Left forelimb (tissue), 1 donor: ENCODE measurements at regions not wholly inside any gene's neighbourhood (a gene's known extent, or its start where the extent isn't known, plus 50 kb on each side); places are given as distances from the start of the nearest gene placed in this dataset.
"Not testable (repeated sequence)": the region's sequence is repeated elsewhere in the genome, so short reads cannot be mapped to it uniquely, and the experiment has no call there.

Experiments
- DNase-seq: peaks from one replicate; pipeline ENCODE4 v3.0.0-alpha.2; 2018; ENCODE audit warnings: low spot score

DNA sequence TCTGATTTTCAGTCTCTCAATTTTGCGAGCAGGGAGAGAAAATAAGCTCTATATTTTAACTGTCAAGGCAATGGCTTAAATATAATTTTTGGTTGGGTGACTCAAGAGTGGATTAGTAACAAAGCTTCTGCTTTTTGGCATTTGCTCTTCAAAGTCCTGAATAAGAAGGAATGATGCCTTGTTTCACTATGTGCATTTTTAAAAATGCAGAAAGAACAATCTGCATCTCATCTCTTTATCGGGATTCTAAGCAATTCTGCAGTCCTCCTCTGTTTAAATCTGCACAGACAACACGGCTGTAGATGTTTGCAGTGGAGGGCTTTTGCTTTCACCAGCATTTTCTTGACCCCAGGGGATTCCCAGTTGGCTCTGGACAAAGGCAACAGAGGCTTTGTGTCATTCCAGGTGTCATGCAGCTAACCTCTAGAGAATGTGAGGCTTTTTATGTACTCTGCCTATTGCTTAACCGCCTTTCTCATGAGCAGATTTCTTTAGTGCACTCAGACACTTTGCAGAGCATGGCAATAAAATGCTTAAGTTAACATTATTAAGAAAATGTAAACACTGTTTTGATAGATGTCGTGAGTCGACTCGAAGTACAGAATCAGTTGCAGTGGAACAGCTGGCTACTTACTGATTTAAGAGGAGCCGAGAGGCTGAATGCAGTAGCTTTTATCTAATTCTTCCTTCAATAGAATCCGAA lies 783.2 kb upstream of the NEGR1 start:
- DNase-seq: no peak

DNA sequence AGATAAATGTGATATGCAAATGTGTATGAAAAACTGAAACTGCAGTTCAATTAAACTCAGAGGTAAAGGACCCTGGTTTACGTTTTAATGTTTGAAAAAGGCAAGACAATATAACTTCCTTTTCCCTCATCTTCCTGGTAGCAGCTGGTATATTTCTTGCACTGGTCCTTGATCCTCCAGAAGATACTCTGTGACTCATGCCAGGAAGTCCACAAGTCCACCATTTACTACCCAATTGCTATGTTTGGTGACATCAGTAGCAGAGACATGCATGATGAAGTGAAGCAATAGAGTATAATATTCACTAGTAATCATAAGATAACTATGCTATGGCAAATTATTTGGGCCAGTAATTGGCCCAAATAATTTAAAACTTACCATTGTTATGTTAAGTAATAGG lies 774.5 kb upstream of the NEGR1 start:
- no peak for DNase-seq

DNA sequence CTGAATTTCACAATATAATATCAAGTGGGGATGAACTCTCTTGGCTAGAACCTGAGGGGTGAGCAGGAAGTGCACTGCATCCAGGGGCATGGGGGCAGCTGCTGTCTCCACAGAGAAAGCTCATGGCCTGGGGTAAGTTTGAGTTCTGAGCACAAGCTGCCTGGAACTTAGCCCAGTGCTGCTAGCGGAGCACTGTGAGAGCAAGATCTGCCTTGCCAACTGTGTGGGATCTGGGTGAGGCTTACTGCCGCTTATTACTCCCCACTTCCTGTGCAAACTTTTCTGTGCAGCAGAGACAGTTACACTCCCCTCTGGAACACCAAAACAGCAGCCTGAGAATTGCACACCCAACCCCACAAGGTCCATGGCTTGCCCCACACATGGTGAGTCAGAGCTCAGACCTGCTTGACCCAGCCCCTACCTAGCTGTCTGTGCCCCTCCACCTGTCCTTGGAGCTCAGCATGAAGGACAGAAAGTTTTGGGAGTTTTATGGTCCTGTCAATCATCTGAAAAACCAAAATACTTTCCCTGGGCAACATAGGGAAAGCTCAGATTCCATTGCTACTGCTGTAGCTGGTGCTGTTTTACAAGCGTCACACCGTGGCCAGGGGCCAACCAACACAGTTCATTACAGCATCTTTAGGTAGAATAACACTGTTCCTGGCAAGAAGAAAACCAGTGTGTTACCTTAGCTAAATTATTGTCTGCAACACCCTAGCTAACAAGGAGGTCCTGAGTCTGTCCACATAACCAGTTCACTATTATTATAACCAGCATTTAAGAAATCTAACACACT lies 762.1 kb upstream of the NEGR1 start:
- no peak for DNase-seq

DNA sequence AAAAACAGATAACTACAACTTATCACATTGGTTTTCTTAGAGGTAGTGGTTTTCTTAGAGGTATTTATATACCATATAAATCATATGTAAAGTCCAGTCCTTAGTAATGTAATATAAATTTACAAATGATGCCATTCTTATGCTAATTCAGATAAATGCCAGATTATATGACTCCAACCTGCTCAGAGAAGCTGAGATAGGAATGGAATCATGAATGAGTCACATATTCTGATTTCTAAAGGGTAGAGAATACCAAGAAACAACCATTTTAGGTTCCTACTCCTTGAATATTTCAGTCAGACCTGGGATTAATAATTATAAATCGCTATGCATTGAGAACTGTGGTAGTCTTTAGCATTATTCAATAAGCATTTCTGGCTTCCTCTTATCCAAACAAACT lies 760.1 kb upstream of the NEGR1 start:
- DNase-seq: no peak

DNA sequence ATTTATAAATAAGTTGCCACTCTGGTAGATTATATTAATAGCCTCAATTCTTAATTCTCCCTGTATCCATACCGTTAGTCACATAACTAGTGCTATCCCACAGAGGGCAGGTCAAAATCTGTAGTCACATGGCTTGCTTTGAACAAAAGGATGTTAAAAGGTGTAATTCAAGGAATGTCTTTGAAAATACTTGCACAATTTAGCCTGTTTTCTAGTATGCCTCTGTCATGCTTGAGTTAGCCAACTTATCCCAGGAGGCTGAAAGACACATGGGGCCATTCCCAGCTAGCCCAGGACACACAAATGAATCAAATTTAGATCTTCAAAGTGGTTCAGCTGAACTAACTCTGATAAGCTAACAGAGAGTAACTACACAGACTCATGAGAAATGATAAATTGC lies 758.5 kb upstream of the NEGR1 start:
- no peak for DNase-seq

DNA sequence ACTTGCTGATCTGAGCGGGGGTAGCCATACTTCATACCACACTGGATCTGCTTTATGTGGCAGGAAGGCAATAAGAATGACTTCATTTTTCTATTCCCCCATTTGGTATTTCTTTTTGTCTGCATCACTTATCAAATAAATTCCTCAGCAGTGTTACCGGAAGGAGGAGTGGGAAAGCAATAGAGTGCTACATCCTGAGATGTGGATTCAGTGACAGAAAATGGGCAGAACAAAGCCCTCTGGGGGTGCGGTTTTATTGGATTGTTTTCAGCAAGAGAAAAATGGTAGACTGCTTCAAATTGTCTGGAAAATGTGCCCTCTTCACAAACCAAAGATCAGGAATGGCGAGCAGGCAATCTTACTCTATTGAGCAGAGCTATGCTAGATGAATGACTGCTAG lies 751.9 kb upstream of the NEGR1 start:
- no peak for DNase-seq

DNA sequence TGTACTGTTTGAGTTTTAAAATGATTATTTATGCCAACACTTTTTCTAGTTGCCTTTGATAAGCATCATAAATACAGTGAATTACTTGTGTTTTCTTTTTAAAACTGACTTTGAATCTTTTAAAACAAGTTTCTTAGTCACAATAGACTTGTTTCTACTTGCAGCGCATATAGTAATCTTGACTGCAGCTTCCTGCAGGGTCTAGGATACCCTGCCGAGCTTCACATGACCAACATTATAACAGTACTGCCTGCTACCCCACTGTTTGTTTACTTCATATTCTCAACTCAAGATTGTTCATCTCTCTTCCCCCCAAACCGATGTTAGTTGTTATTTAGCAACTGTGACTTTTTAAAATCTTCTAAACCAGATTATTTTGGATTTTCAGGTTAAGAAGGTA lies 751.3 kb upstream of the NEGR1 start:
- DNase-seq: no peak

DNA sequence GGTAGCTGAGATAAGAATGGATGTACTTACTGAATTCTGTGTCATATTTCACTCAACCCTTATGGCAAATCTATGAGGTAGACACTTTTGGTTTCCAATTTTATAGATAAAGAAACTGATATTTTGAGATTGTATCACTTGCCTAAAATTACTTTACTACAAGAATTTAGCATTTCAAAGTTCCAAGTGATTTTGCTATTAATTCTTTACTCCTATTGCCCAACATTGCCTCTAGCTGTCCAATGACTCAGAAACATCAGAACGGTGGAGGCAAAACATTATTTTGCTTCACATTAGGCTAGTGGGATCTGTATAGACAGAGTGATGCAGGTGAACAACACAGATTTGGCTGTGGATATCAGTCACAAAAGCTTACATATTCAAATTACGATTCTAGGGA lies 747.2 kb upstream of the NEGR1 start:
- no peak for DNase-seq

DNA sequence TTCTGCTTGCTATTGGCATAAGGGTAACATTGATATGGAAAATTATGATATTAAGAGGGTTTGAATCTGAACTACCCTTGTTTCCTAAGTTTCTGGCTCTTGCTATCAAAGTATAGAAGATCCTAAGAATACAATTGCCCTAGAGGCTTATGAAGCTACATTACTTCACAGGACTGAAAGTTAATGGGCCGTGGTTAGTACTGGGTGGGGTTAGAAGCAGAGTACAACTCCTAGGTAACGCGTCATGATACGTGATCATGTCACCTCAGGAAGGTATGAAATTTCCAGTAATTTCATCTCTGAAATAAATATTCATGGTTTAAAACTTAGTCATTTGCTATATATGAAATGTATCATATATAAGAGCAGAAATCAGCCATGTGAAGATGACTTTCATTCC lies 743.8 kb upstream of the NEGR1 start:
- no peak for DNase-seq

DNA sequence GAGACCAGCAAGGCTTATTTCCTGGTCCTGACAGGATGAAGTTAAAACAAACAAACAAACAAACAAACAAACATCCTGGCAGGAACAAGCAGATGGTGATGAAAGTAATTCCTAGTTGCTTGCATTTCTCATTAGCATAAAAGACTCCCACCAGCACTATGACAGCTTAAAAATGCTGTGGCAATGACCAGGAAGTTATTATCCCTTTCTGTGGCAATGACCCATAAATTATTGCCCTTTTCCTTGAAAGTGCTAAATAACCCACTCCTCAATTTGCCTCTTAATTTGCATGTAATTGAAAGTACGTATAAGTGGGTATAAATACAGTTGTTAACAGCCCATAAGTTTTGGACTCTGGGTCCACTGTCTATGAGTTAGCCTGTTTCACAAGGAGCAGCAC lies 727.6 kb upstream of the NEGR1 start:
- DNase-seq: no peak

DNA sequence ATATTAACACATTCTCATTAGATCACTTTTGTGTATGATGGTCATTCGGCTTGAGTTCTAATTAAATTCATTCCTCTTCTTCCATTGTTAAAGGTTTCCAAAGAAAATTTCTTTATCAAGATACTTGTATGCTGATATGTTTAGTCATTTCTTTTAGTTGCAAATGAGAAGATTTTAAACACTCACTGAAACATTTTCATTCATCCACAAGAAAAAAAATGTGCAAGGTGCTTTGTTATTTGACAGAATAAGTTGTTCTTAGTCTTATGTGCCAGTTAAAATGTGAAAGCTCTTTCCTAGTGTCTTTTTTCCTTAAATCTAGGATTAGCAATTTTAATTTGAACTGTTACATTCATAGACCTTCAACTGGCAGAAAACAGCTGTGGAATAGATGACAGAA lies 727.0 kb upstream of the NEGR1 start:
- no peak for DNase-seq

DNA sequence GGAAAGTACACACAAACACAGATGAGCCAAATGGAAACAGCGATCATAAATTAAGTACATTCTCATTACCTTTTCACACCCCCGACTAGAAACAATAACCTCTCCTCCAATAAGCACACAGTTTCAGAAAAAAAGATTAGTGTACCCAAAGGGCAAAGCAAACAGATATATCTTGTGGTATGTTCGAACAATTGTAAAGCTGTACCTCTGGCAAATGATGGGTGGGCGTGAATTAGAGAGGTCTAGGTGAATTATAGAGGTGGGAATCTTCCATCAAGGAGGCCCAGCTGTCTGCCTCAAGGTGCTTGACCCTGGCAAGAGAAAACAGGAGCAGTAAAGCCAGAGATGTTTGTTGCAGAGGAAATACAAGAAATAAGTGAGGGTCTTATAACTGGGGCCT lies 715.3 kb upstream of the NEGR1 start:
- no peak for DNase-seq

DNA sequence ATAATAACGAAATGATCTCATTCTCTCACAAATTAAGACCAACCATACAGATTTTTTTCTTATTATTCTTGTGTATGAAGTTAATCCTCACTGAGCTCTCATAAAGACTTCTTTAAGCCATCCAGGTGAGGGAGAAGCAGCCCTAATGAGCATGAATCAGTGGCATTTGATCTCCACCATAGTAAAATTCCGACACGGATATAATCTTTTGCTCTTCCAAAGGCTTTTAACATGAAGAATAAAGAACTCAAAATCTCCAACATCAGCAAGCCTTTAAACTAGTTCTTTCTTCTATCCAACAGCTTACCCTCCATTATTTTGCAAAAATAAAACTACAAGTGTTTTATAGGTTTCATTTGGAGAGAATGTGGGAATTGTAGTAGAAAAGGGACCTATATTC lies 714.7 kb upstream of the NEGR1 start:
- no peak for DNase-seq

DNA sequence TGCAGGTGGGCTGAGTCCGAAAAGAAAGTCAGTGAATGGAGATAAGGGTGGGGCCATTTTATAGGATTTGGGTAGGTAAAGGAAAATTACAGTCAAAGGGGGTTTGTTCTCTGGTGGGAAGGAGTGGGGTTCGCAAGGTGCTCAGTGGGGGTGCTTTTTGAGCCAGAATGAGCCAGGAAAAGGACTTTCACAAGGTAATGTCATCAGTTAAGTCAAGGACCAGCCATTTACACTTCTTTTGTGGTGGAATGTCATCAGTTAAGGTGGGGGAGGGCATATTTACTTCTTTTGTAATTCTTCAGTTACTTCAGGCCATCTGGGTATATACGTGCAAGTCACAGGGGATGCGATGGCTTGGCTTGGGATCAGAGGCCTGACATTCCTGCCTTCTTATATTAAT lies 705.5 kb upstream of the NEGR1 start:
- DNase-seq: not testable (repeated sequence)

DNA sequence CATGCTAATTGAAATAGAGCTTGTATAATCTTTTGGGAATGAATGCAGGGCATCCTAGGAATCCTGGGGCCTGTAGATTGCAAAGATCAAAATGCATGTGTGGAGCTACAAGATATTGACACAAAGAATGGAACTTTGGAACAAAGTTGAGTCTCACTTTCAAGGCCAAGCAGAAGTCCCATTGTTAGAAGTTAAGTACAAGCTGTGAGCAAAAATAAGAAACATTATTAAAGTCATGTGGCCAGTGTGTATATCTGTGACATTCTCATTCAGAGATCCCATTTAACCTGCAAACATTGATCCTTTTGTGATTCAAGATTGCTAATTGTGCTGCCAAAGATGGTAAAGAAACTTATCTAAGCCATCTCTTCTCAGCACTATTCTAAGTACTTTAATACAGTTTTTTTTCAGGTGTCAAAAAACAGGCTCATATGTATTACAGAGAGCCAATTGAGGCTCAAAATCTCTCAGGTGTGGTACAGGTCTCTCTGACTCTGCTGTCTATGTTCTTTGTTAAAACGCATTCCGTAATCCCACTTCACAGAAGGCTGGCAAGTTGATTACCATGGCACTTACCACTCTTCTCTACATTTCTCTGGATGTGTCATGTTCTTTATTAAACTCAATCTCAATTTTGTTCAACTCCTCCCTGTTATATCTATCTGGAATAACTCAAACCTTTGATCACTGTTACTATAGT lies 704.4 kb upstream of the NEGR1 start:
- DNase-seq: no peak

DNA sequence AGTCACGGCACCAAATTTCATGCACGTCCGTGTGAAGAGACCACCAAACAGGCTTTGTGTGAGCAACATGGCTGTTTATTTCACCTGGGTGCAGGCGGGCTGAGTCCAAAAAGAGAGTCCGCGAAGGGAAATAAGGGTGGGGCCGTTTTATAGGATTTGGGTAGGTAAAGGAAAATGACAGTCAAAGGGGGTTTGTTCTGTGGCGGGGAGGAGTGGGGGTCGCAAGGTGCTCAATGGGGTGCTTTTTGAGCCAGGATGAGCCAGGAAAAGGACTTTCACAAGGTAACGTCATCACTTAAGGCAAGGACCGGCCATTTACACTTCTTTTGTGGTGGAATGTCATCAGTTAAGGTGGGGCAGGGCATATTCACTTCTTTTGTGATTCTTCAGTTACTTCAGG lies 702.7 kb upstream of the NEGR1 start:
- DNase-seq: not testable (repeated sequence)

DNA sequence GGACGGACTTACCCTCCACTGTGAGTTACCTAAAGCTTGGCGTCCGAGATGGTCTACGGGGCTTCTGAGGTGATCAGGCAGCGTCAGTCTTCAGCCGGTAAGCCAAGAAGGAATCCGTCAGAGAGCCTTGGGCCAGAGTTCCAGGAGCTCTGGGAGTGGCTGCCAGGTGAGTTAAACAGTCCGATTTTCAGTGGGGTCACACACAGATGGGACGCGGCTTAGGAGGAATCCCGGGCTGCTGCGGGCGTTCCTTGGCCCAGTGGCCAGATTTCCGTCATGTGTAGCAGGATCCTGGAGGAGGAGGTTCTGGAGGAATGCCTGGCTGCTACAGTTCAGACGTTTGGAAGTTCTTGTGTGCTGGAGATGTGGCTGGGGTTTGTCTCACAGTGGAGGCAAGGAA lies 700.7 kb upstream of the NEGR1 start:
- DNase-seq: not testable (repeated sequence)

DNA sequence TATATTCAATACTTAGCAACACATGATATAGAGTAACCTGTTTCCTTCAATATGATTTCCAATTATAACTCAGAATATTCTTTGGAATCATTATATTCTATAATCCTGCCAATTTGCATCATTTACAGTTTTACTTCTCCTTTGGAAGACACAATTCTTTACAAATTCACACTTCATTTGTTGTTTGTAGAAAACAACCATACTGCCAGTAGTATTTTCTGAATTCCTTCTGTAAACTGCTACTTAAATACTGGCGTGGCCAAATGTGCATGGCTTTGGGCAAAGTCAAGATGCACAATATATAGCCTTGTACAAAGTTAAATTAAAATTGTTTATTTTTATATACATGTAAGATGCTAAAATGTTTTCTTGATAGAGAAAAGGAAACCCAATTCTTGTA lies 687.1 kb upstream of the NEGR1 start:
- DNase-seq: no peak

DNA sequence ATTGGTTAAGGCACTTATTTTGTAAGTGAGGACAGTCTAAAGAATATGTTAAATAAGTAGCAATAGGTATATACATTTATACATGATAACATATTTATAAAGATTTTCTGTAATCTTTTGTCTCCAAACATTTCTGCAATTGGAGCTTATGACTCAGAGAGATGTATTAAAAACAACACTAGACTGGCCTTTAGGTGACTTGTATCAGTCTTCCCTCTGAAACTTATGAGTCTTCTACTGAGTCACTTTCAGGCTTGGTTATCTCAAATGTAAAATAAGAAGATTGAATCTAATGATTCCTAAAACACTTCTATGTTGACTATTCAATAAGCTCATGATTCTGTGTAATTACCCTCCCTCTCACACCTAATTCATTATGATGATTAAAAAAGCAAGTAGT lies 672.6 kb upstream of the NEGR1 start:
- DNase-seq: no peak

DNA sequence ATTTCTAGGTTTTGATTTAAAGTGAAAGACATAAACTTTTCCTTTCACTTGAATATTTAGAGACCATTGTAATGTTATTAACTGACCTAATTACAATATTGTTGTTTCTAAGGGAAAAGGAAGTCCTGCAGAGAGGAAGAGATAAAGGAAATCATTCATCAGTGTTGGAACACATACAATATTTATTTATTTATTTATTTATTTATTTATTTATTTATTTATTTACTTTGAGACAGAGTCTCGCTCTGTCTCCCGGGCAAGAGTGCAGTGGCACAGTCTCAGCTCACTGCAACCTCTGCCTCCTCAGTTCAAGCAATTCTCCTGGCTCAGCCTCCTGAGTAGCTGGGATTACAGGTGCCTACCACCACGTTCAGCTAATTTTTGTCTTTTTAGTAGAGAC lies 668.6 kb upstream of the NEGR1 start:
- not testable (repeated sequence) for DNase-seq

DNA sequence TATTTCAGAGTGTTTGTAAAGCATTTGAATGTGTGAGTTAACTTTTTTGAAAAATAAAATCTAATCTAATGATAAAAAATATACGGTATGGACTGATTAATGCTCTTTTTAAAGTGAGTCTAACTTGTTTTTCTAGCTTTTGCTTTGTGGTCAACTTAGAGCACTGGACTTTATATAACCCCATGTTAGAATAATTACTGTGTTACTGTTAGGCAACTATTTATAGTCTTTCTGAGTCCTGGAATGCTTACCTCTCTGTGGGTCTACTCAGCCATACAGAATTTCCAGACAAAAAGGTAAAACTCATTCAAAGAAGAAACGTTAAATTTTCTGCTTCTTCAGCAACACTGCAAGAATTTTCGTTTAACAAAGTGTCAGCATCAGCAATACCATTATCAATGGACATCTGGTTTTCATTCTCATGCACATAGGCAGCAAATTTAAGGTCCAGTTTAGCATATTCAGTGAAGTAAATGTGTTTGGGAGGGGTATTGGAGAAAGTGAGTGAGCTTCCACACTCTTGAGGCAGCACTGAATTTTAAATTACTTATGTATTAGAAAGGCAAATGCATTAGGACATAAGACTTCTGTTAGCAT lies 664.7 kb upstream of the NEGR1 start:
- no peak for DNase-seq

DNA sequence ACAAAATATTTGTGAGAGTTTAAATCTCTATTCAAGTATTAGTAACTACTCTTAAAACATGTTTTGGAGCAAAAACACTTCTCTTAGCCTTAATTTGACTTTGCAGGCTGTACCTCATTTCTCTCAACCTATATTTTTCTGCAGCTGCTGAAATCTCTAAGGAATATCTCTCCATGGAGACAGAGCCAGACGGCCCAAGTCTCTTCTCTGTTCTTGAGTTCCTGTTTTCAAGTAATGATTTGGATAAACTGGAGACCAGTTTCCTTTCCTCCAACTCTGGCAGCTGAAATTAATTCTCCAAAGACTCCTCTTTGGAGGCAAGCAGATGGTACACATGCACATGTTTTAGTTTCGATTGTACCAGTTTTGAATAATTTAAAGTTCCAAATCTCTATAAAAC lies 659.7 kb upstream of the NEGR1 start:
- no peak for DNase-seq

DNA sequence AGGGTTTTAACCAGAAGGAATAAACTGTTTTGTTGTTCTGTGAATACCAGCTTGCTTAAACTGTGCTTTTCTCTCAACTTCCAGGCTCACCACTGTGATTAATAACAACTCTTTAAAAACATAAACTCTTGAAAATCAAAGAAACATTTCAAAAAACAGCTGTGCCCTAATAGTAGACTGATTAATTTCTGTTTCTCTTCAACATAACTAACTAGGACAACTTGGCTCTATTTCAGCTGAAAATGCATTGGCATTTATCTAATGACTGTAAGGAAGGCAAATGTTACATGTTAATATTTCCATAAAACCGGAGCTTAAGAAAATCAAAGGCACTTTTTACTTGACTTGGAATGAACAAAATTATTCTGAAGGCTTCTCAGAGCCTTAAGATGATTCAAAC lies 656.1 kb upstream of the NEGR1 start:
- no peak for DNase-seq
